Epithelial cell of esophagus (primary cell): ENCODE measurements at regions not wholly inside any gene's neighbourhood (a gene's known extent, or its start where the extent isn't known, plus 50 kb on each side); places are given as distances from the start of the nearest gene placed in this dataset.

ENCODE experiments used
- DNase-seq: peaks from one replicate; pipeline ENCODE4 v3.0.0; 2010; ENCODE audit warnings: low read depth
- H3K4me3 ChIP-seq: 2 replicates; pipeline ENCODE4 v1.5.1; 2011; ENCODE audit warnings: mild to moderate bottlenecking, low read length, control low read depth
- CTCF ChIP-seq: IDR thresholded peaks from 2 replicates; pipeline ENCODE4 v1.5.1; 2011; ENCODE audit warnings: low read depth, mild to moderate bottlenecking, low read length, control low read depth, inconsistent platforms; ENCODE audit not compliant: insufficient read depth; ENCODE audit errors: missing control alignments

GRCh38 chr10:10514797-10515196 lies 502.9 kb upstream of the CELF2 start:
- no peak for TF ChIP-seq CTCF
- no peak for DNase-seq

GRCh38 chr10:10515479-10516204 lies 502.0 kb upstream of the CELF2 start:
- TF ChIP-seq CTCF: no peak
- DNase-seq: no peak
- no peak overlapping the region for H3K4me3 ChIP-seq

More at GRCh38 chr10:10514797-10515196, 502.9 kb upstream of the CELF2 start:
- no peak overlapping the region for H3K4me3 ChIP-seq

GRCh38 chr10:10516346-10517130 lies 501.1 kb upstream of the CELF2 start:
- no peak overlapping the region for H3K4me3 ChIP-seq
- no peak for DNase-seq
- no peak for TF ChIP-seq CTCF

- DNase-seq: no peak
- H3K4me3 ChIP-seq: no peak overlapping the region
- TF ChIP-seq CTCF: no peak
These were observed 499.8 kb upstream of the CELF2 start for GRCh38 chr10:10517866-10518265.

GRCh38 chr10:10519674-10520073 lies 498.0 kb upstream of the CELF2 start:
- no peak overlapping the region for H3K4me3 ChIP-seq
- DNase-seq: no peak
- TF ChIP-seq CTCF: no peak

DNA sequence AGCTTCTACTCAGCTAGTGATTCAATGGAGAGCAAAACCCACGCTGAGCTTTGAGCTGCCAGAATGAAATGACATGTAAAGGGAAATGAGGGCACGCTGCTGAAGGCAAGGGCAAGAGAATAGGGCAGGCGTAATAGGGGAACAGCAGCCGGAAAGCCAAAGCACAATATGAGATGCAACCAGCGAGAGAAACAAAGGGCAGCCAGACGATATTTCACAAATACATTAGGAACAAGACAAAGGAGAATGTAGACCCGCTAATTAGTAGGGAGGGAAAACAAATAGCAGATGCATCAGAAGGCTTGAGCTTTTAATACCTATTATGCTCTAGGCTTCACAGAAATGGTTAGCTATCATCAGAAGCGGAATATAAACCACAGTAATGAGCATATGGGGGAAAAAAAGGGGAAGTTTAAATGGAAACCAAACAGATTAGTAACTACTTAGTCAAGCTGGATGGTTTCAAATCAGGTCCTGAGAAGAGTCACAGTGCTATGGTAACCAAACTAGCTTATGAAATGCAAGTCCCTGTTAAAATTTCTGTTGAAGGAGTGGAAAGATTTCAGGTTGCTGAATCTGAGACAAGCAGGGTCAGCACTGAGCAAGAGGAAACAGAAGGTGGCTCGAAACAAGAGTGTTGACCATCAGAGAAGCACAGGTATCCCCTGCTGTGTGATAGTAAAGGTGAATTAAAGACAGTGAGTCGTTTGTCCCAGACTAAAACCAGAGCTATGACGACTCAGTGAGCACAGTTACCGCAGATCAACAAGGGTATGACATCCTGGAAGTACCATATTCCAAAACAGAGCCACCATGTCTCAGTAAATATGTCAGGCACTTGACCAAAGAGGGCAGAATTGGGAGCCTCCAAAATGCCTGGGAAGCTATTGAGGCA lies 496.9 kb upstream of the CELF2 start:
- DNase-seq: no peak
- H3K4me3 ChIP-seq: no peak overlapping the region
- no peak for TF ChIP-seq CTCF
